ENCODE measurements at regions not wholly inside any gene's neighbourhood (a gene's known extent, or its start where the extent isn't known, plus 50 kb on each side); places are given as distances from the start of the nearest gene placed in this dataset.
"Not testable (repeated sequence)": the region's sequence is repeated elsewhere in the genome, so short reads cannot be mapped to it uniquely, and the experiment has no call there.

DNA sequence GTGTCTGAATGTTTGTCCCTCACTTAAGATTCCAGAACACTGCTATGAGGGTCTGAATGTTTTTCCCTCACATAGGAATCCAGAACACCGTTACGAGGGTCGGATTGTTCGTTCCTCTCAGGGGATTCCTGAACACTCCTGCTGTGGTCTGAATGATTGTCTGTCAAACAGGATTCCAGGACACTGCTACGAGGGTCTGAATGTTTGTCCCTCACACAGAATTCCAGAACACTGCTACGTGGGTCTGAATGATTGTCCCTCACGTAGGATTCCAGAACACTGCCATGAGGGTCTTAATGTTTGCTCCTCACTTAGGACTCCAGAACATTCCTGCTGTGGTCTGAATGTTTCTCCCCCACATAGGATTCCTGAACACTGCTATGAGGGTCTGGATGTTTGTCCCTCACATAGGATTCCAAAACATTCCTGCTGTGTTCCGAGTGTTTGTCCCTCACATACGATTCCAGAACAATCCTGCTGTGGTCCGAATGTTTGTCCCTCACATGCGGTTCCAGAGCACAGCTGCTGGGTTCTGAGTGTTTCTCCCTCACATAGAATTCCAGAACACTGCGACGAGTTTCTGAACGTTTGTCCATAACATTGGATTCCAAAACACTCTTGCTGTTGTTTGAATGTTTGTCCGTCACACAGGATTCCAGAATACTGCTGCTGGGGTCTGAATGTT, 199.5 kb downstream of the FOXD4L6 start:
- DNase-seq, result no peak

GRCh38 chr9:40927851-40928802, 200.4 kb downstream of the FOXD4L6 start:
- DNase-seq, result no peak

DNA sequence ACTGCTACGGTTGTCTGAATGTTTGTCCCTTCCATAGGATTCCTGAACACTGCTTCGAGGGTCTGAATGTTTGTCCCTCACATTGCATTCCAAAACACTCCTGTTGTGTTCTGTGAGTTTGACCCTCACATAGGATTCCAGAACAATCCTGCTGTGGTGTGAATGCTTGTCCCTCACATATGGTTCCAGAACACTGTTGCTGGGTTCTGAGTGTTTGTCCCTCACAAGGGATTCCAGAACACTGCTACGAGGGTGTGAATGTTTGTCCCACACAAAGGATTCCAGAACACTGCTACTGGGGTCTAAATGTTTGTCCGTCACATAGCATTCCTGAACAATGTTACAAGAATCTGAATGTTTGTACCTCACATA, 201.2 kb downstream of the FOXD4L6 start:
- no peak for DNase-seq

DNA sequence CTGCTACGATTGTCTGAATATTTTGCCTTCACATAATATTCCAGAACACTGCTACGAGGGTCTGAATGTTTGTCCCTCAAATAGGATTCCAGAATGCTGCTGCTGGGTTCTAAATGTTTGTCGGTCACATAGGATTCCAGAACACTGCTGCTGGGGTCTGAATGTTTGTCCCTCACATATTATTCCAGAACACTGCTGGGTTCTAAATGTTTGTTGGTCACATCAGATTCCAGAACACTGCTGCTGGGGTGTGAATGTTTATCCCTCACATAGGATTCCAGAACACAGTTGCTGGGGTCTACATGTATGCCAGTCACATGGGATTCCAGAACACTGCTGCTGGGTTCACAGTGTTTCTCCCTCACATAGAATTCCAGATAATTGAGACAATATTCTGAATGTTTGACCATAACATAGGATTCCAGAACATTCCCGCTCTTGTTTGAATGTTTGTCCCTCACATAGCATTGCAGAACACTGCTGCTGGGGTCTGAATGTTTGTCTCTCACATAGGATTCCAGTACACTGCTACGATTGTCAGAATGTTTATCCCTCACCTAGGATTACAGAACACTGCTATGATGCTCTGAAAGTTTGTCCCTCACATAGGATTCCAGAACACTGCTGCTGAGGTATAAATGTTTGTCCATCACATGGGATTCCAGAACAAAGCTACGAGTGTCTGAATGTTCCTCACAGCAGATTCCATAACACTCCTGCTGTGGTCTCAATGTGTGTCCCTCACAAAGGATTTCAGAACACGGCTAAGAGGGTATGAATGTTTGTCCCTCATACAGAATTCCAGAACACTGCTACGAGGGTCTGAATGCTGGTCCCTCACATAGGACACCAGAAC, 201.8 kb downstream of the FOXD4L6 start:
- no peak for DNase-seq

GRCh38 chr9:40925149-40925548, 203.3 kb downstream of the FOXD4L6 start:
- no peak for DNase-seq

- not testable (repeated sequence) for DNase-seq
Measured at GRCh38 chr9:40916399-40916783, 212.1 kb downstream of the FOXD4L6 start.

DNA sequence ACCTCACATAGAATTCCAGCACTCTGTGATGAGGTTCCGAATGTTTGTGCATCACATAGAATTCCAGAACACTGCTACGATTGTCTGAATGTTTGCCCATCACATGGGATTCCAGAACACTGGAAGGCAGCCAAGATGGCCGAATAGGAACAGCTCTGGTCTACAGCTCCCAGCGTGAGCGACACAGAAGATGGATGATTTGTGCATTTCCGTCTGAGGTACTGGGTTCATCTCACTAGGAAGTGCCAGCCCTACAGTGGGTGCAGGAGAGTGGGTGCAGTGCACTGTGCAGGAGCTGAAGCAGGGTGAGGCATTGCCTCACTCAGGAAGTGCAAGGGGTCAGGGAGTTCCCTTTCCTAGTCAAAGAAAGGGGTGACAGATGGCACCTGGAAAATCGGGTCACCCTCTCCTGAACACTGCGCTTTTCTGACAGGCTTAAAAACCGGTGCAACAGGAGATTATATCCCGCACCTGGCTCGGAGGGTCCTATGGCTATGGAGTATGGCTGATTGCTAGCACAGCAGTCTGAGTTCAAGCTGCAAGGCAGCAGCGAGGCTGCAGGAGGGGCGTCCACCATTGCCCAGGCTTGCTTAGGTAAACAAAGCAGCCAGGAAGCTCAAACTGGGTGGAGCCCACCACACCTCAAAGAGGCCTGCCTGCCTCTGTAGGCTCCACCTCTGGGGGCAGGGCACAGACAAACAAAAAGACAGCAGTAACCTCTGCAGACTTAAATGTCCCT, 212.7 kb downstream of the FOXD4L6 start:
- not testable (repeated sequence) for DNase-seq

- no peak for DNase-seq
Measured at GRCh38 chr9:40914772-40915659, 213.5 kb downstream of the FOXD4L6 start.

DNA sequence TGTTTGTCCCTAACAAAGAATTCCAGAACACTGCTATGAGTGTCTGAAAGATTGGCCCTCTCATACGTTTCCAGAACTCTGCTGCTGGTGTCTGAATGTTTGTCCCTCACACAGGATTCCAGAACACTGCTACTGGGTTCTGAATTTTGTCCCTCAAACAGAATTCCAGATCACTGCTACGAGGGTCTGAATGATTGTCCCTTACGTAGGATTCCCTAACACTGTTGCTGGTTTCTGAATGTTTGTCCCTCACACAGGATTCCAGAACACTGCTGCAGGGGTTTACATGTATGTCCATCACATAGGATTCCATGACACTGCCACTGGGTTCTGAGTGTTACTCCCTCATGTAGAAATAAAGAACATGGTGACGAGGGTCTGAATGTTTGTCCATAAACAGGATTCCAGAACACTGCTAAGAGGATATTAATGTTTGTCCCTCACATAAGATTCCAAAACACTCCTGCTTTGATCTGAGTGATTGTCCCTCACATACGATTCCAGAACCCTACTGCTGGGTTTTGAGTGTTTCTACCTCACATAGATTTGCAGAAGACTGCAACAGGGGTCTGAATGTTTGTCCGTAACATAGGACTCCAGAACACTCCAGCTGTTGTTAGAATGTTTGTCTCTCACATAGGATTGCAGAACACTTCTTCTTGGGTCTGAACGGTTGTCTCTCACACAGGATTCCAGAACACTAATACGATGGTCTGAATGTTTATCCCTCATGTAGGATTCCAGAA, 214.4 kb downstream of the FOXD4L6 start:
- DNase-seq, result no peak

DNA sequence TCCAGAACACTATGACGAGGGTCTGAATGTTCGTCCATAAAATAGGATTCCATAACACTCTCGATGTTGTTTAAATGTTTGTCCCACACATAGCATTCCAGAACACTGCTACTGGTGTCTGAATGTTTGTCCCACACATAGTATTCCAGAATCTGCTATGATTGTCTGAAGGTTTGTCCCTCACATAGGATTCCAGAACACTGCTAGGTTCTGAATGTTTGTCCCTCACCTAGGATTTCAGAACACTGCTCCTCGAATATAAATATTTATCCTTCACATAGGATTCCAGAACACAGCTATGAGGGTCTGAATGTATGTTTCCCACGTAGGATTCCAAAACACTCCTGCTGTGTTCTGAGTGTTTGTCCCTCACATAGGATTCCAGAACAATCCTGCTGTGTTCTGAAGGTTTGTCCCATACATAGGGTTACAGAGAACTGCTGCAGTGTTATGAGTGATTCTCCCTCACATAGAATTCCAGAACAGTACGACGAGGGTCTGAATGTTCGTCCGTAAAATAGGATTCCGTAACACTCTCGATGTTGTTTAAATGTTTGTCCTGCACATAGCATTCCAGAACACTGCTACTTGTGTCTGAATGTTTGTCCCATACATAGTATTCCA, 215.3 kb downstream of the FOXD4L6 start:
- no peak for DNase-seq

DNA sequence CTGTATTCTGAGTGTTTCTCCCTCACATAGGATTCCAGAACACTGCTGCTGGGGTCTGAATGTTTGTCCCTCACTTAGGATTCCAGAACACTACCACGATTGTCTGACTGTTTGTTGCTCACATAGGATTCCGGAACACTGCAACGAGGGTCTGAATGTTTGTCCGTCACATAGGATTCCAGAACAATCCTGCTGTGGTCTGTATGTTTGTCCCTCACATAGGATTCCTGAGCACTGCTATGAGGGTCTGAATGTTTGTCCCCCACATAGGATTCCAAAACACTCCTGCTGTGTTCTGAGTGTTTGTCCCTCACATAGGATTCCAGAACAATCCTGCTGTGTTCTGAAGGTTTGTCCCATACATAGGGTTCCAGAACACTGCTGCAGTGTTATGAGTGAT, 215.8 kb downstream of the FOXD4L6 start:
- DNase-seq, result not testable (repeated sequence)

DNA sequence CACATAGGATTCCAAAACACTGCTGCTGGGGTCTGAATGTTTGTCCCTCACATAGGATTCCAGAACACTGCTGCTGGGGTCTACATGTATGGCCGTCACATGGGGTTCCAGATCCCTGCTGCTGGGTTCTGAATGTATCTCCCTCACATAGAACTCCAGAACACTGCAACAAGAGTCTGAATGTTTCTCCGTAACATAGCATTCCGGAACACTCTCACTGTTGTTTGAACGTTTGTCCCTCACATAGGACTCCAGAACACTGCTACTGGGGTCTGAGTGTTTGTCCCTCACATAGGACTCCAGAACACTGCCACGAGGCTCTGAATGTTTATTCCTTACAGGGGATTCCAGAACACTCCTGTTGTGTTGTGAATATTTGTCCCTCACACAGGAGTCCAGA, 216.8 kb downstream of the FOXD4L6 start:
- DNase-seq, result no peak

GRCh38 chr9:40910995-40911394, 217.5 kb downstream of the FOXD4L6 start:
- not testable (repeated sequence) for DNase-seq

DNA sequence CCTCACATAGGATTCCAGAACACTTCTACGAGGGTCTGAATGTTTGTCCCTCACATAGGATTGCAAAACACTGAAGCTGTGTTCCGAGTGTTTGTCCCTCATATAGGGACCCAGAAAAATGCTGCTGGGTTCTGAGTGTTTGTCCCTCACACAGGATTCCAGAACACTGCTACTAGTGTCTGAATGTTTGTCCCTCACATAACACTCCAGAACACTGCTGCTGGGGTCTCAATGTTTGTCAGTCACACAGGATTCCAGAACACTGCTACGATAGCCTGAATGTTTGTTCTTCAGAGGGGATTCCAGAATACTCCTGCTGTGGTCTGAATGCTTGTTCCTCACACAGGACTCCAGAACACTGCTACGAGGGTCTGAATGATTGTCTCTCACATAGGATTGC, 218.7 kb downstream of the FOXD4L6 start:
- no peak for DNase-seq

GRCh38 chr9:40909111-40909510, 219.4 kb downstream of the FOXD4L6 start:
- DNase-seq, result not testable (repeated sequence)

DNA sequence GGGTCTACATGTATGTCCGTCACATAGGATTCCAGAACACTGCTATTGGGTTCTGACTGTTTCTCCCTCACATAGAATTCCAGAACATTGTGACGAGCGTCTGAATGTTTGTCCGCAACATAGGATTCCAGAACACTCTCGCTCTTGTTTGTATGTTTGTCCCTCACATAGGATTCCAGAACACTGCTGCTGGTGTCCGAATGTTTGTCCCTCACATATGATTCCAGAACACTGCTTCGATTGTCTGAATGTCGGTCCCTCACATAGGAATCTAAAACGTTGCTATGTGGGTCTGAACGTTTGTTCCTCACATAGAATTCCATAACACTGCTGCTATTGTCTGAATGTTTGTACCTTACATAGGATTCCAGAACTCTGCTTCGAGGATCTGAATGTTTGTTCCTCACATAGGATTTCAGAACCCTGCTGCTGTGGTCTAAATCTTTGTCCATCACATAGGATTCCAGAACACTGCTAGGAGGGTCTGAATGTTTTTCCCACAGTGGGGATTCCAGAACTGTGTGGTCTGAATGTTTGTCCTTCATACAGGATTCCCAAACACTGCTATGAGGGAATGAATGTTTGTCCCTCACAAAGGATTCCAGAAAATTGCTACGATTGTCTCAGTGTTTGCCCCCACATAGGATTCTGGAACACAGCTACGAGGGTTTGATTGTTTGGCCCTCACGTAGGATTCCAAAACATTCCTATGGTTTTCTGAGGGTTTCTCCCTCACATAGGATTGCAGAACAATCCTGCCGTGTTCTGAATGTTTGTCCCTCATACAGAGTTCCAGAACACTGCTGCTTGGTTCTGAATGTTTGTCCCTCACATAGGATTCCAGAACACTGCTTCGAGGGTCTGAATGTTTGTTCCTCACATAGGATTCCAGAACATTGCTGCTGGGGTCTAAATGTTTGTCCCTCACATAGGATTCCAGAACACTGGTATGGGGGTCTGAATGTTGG, 220.5 kb downstream of the FOXD4L6 start:
- DNase-seq, result no peak

- not testable (repeated sequence) for DNase-seq
Measured at GRCh38 chr9:40906879-40907278, 221.6 kb downstream of the FOXD4L6 start.

DNA sequence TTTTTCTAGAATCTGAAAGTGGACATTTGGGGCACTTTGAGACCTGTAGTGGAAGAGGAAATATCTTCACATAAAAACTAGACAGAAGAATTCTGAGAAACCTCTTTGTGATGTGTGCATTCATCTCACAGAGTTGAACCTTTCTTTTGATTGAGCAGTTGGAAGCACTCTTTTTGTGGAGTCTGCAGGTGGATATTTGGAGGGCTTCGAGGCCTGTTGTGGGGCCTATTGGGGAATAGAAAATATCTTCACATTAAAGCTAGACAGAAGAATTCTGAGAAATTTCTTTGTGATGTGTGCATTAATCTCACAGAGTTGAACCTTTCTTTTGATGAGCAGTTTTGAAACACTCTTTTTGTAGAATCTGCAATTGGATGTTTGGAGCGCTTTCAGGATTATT, 236.2 kb downstream of the FOXD4L6 start:
- DNase-seq, result not testable (repeated sequence)

DNA sequence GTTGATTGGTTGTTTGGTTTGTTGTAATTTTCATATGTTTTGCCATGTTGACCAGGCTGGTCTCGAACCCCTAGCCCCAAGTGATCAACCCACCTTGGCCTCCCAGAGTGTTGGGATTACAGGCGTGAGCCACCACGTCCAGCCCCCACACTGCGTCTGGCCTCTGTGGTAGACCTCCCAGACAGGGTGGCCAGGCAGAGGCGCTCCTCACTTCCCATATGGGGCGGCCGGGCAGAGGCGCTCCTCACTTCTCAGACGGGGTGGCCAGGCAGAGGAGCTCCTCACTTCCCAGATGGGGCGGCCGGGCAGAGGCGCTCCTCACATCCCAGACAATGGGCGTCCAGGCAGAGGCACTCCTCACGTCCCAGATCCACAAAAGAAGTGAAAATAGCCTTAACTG, 242.6 kb downstream of the FOXD4L6 start:
- not testable (repeated sequence) for DNase-seq

All from effector CD4-positive, alpha-beta T cell (primary cell).